ENCODE measurements at regions not wholly inside any gene's neighbourhood (a gene's known extent, or its start where the extent isn't known, plus 50 kb on each side); places are given as distances from the start of the nearest gene placed in this dataset.

DNA sequence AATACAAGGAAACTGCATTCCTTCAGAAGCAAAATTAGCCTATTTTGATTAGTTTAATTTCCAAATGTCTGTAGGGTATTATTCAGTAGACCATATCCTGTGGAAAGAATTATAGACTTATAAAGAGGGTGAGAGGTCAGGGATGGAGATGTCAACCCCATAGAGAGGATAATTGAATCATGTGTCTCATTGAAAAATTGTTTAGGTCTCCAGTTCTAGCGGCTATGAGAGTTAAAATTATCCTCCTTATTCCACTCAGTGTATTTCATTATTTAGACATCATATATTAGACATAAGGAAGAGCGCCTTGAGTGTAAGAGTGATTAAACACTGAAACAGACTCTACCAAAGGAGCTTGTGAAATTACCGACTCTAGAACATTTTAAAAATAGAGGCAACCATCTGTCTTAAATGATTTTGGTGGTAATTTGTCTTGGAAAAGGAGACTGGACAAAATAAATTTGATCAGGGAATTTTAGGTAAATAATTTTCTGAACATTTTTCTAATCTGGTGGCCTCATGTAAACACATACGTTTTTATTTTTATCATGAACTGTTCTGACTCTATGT lies 654.4 kb upstream of the TENM3 start:
- no peak for DNase-seq (ENCODE audit: extremely low read depth, low read depth)
- TF ChIP-seq, protein P1, sequence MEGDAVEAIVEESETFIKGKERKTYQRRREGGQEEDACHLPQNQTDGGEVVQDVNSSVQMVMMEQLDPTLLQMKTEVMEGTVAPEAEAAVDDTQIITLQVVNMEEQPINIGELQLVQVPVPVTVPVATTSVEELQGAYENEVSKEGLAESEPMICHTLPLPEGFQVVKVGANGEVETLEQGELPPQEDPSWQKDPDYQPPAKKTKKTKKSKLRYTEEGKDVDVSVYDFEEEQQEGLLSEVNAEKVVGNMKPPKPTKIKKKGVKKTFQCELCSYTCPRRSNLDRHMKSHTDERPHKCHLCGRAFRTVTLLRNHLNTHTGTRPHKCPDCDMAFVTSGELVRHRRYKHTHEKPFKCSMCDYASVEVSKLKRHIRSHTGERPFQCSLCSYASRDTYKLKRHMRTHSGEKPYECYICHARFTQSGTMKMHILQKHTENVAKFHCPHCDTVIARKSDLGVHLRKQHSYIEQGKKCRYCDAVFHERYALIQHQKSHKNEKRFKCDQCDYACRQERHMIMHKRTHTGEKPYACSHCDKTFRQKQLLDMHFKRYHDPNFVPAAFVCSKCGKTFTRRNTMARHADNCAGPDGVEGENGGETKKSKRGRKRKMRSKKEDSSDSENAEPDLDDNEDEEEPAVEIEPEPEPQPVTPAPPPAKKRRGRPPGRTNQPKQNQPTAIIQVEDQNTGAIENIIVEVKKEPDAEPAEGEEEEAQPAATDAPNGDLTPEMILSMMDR (IDR thresholded peaks at IDR 0.05; ENCODE audit: low read depth, low read length): no peak

DNA sequence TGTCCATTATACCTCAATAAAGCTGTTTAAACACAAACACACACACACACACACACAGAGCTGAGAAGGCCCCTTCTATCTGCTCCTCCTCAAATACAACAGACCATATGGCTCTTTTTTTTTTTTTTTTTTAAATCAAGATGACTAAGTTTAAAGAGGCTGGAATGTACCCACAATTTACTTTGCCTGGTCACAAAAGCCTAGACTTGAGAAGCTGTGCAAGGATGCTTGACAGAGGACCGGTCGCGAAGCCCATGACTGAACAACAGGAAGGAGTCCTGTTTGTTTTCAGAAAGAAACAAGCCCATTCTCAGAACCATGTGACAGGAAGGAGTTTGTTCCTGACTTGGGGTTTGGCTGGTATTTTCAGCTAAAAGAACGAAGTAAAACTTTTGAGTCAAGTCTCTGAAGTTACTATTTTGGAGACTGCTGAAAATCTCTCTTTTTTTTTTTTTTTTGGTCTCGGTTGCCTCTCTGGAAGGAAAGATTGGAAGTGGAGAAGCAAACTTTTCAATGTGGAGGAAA lies 650.9 kb upstream of the TENM3 start:
- TF ChIP-seq, protein P1 (IDR thresholded peaks at IDR 0.05; ENCODE audit: low read depth, low read length): no peak
- no peak for DNase-seq (ENCODE audit: extremely low read depth, low read depth)

DNA sequence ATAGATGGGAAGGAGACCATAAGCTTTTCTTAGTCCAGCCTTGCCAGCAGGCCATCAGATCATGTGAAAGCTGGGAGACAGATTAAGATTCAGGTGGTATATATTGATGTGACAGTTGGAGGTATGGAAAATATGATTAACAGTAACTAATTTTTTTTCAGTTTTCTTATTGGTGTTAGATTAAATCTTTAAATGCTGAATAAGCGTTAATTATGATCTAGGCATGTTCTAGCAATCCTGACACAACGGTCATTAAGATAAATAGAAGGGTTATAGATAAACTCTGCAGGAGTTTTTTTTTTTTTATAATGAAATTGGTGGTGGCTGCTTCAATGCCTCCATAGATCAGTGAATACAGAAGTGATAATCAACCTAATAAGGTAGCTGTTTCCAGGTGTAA lies 649.5 kb upstream of the TENM3 start:
- TF ChIP-seq, protein P1 (IDR thresholded peaks at IDR 0.05; ENCODE audit: low read depth, low read length): no peak
- DNase-seq (ENCODE audit: extremely low read depth, low read depth): no peak

DNA sequence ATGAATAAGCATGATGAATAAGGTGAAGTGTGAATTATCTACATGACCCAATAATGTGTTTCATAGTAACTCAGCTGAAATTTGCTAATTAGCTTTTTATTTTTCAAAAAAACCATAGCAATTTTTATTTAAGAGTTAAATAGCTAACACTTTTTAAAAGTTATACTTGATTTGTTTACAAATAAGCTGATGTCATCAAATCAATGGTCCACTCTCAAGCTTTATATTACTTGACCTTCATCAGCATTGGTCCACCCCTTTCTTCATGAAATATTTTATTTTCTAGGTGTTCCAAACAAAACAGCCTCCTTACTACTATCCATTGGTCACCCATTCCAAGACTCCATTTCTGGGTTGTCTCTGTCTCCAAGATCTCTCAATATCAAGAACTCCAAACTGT lies 649.0 kb upstream of the TENM3 start:
- TF ChIP-seq, protein P1 (IDR thresholded peaks at IDR 0.05; ENCODE audit: low read depth, low read length): no peak
- no peak for DNase-seq (ENCODE audit: extremely low read depth, low read depth)

DNA sequence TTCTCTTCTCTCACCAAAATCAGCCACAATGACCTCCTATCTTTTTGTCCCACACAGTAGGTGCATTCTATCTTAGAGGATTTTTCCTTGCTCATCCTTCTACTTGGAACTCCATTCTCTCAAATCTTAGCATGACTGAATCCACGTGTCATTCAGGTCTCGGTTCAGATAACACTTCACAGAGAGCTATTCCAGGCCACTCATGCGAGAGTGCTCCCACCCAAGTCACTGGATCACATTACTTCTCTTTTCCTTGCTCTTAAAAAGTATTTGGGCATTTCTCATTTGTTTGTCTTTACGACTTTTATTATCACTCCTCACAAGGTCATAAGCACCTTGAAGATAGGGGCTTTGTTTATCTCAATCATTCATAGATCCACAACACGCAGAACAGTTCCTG lies 647.5 kb upstream of the TENM3 start:
- no peak for DNase-seq (ENCODE audit: extremely low read depth, low read depth)
- TF ChIP-seq, protein P1 (IDR thresholded peaks at IDR 0.05; ENCODE audit: low read depth, low read length): no peak

DNA sequence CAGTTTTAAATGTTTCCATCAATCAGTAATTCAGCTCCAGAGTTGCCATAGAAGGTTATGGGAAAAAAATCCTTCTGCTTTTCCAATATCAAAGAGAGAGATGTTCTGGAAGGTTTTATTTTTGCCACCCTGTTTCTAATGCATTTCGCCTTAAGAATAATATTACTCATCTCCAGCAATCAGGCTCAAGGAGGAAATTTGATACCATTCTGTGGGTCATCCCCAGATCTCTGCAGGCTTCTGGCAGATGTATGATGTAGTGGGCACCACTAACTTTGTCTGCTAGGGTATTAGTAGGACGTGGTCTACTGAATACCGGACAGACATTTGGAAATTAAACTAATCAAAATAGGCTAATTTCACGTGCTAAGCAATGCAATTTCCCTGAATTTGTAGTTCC lies 645.4 kb upstream of the TENM3 start:
- DNase-seq (ENCODE audit: extremely low read depth, low read depth): no peak
- TF ChIP-seq, protein P1 (IDR thresholded peaks at IDR 0.05; ENCODE audit: low read depth, low read length): no peak

DNA sequence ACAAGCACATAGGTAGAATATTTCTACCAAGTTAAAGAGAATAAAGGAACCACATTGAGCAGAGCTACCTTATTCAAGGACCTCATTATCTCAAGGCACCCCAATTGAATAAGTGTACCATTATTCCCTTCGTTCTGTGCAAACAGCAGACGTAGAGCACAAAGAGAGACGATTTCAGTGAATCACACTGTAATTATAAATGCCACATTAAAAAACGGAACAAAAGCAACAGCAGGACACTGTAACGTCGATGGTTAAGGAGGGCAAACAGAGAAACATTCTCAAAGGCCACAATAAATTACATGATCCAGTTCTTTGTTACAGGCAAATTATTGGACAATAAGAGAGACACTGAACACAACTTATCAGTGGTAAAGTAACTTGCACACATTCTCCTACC lies 644.1 kb upstream of the TENM3 start:
- TF ChIP-seq, protein P1 (IDR thresholded peaks at IDR 0.05; ENCODE audit: low read depth, low read length): no peak
- DNase-seq (ENCODE audit: extremely low read depth, low read depth): no peak
